ENCODE measurements at regions not wholly inside any gene's neighbourhood (a gene's known extent, or its start where the extent isn't known, plus 50 kb on each side); places are given as distances from the start of the nearest gene placed in this dataset.

DNA sequence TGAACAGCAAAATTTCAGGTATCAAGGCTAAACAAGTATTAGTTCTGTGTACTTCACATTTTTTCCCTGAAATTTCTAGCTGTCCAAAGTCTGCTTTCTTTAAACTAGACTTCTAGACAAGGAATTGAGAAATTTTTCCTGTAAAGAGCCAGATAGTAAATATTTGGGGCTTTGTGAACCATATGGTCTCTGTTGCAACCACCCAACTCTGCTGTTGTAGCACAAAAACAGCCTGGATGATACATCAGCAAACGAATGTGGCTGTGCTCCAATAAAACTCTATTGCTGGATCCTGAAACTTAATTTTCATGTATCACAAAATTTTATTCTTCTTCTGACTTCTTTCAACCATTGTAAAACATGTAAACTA is 96.0 kb upstream of the SLC38A4 start:
- DNase-seq (ENCODE audit: low spot score) (no peak), ATAC-seq (no peak)
- TF ChIP-seq ZNF317 (CRISPR knock-in tag; IDR thresholded peaks at IDR 0.05; ENCODE audit: borderline replicate concordance, low read depth), result no peak
- no peak for TF ChIP-seq TP53 (CRISPR knock-in tag; IDR thresholded peaks at IDR 0.05)
- no peak for TF ChIP-seq ELF4 (CRISPR knock-in tag; IDR thresholded peaks at IDR 0.05; ENCODE audit: low read depth)
- TF ChIP-seq NR2C2 (CRISPR knock-in tag; IDR thresholded peaks at IDR 0.05), result no peak
- TF ChIP-seq, protein P1, sequence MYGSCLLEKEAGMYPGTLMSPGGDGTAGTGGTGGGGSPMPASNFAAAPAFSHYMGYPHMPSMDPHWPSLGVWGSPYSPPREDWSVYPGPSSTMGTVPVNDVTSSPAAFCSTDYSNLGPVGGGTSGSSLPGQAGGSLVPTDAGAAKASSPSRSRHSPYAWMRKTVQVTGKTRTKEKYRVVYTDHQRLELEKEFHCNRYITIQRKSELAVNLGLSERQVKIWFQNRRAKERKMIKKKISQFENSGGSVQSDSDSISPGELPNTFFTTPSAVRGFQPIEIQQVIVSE (CRISPR knock-in tag; IDR thresholded peaks at IDR 0.05; ENCODE audit: borderline replicate concordance), result no peak
- no peak for TF ChIP-seq GRHL2 (CRISPR knock-in tag; IDR thresholded peaks at IDR 0.05; ENCODE audit: insufficient replicate concordance, severe bottlenecking)
- CTCF ChIA-PET, result no interaction called here
- H3K9me3 Mint-ChIP-seq, result no peaks in the 10 kb centered on the region
- no peaks in the 10 kb centered on the region for H3K4me1 Mint-ChIP-seq
- POLR2A ChIA-PET, result no interaction called here
- no peaks in the 10 kb centered on the region for H3K27me3 Mint-ChIP-seq (ENCODE audit: low read depth)
- no peak overlapping the region for H3K4me3 Mint-ChIP-seq
- H3K36me3 Mint-ChIP-seq, result no peaks in the 10 kb centered on the region
- no peak overlapping the region for H3K27ac Mint-ChIP-seq

DNA sequence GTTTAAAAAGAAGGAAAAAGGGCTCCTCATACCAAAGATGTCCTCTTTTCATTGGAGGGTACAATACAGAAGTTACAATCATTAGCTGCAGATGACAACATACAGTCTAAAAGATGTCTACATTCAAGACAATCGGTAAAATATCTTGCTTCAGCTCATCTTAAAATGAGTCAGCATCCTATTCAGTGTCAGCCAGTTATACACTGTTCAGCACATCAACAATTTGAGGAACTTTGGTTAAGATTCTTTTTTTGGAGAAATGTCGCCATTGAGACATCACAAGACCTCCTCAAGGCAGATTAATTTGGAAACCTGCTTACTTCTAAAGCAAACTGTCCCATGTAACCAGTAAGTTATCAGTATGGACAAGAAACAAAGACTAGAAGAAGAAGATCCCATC is 100.7 kb upstream of the SLC38A4 start:
- POLR2A ChIA-PET, result no interaction called here
- Mint-ChIP-seq H3K4me3 (no peak overlapping the region), H3K36me3 (peaks cover under 1% of the 10 kb centered on the region), H3K4me1 (no peaks in the 10 kb centered on the region), H3K9me3 (peaks cover 7% of the 10 kb centered on the region), H3K27ac (no peak overlapping the region), H3K27me3 (ENCODE audit: low read depth) (no peaks in the 10 kb centered on the region; the same call in 1 of the 2 replicates)
- CTCF ChIA-PET, result no interaction called here
- ATAC-seq (no peak), DNase-seq (ENCODE audit: low spot score) (no peak)
- no peak for TF ChIP-seq ELF4 (CRISPR knock-in tag; IDR thresholded peaks at IDR 0.05; ENCODE audit: low read depth)
- TF ChIP-seq, protein P2, sequence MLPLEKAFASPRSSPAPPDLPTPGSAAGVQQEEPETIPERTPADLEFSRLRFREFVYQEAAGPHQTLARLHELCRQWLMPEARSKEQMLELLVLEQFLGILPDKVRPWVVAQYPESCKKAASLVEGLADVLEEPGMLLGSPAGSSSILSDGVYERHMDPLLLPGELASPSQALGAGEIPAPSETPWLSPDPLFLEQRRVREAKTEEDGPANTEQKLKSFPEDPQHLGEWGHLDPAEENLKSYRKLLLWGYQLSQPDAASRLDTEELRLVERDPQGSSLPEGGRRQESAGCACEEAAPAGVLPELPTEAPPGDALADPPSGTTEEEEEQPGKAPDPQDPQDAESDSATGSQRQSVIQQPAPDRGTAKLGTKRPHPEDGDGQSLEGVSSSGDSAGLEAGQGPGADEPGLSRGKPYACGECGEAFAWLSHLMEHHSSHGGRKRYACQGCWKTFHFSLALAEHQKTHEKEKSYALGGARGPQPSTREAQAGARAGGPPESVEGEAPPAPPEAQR (CRISPR knock-in tag; IDR thresholded peaks at IDR 0.05), result no peak
- TF ChIP-seq GRHL2 (CRISPR knock-in tag; IDR thresholded peaks at IDR 0.05; ENCODE audit: insufficient replicate concordance, severe bottlenecking), result no peak
- no peak for TF ChIP-seq IRF2 (CRISPR knock-in tag; IDR thresholded peaks at IDR 0.05; ENCODE audit: borderline replicate concordance, low read depth)
- no peak for TF ChIP-seq ZNF416 (CRISPR knock-in tag; IDR thresholded peaks at IDR 0.05)
- TF ChIP-seq, protein P3, sequence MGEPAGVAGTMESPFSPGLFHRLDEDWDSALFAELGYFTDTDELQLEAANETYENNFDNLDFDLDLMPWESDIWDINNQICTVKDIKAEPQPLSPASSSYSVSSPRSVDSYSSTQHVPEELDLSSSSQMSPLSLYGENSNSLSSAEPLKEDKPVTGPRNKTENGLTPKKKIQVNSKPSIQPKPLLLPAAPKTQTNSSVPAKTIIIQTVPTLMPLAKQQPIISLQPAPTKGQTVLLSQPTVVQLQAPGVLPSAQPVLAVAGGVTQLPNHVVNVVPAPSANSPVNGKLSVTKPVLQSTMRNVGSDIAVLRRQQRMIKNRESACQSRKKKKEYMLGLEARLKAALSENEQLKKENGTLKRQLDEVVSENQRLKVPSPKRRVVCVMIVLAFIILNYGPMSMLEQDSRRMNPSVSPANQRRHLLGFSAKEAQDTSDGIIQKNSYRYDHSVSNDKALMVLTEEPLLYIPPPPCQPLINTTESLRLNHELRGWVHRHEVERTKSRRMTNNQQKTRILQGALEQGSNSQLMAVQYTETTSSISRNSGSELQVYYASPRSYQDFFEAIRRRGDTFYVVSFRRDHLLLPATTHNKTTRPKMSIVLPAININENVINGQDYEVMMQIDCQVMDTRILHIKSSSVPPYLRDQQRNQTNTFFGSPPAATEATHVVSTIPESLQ (CRISPR knock-in tag; IDR thresholded peaks at IDR 0.05), result no peak
- TF ChIP-seq, protein P4, sequence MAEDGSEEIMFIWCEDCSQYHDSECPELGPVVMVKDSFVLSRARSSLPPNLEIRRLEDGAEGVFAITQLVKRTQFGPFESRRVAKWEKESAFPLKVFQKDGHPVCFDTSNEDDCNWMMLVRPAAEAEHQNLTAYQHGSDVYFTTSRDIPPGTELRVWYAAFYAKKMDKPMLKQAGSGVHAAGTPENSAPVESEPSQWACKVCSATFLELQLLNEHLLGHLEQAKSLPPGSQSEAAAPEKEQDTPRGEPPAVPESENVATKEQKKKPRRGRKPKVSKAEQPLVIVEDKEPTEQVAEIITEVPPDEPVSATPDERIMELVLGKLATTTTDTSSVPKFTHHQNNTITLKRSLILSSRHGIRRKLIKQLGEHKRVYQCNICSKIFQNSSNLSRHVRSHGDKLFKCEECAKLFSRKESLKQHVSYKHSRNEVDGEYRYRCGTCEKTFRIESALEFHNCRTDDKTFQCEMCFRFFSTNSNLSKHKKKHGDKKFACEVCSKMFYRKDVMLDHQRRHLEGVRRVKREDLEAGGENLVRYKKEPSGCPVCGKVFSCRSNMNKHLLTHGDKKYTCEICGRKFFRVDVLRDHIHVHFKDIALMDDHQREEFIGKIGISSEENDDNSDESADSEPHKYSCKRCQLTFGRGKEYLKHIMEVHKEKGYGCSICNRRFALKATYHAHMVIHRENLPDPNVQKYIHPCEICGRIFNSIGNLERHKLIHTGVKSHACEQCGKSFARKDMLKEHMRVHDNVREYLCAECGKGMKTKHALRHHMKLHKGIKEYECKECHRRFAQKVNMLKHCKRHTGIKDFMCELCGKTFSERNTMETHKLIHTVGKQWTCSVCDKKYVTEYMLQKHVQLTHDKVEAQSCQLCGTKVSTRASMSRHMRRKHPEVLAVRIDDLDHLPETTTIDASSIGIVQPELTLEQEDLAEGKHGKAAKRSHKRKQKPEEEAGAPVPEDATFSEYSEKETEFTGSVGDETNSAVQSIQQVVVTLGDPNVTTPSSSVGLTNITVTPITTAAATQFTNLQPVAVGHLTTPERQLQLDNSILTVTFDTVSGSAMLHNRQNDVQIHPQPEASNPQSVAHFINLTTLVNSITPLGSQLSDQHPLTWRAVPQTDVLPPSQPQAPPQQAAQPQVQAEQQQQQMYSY (CRISPR knock-in tag; IDR thresholded peaks at IDR 0.05), result no peak
- no peak for TF ChIP-seq CREM (CRISPR knock-in tag; IDR thresholded peaks at IDR 0.05)
- no peak for TF ChIP-seq MYBL2 (CRISPR knock-in tag; IDR thresholded peaks at IDR 0.05)
- TF ChIP-seq, protein P5, sequence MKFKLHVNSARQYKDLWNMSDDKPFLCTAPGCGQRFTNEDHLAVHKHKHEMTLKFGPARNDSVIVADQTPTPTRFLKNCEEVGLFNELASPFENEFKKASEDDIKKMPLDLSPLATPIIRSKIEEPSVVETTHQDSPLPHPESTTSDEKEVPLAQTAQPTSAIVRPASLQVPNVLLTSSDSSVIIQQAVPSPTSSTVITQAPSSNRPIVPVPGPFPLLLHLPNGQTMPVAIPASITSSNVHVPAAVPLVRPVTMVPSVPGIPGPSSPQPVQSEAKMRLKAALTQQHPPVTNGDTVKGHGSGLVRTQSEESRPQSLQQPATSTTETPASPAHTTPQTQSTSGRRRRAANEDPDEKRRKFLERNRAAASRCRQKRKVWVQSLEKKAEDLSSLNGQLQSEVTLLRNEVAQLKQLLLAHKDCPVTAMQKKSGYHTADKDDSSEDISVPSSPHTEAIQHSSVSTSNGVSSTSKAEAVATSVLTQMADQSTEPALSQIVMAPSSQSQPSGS (CRISPR knock-in tag; IDR thresholded peaks at IDR 0.05; ENCODE audit: borderline replicate concordance, low read depth), result no peak
- no peak for TF ChIP-seq ZNF263 (CRISPR knock-in tag; IDR thresholded peaks at IDR 0.05; ENCODE audit: low read depth)
- no peak for TF ChIP-seq JAZF1 (CRISPR knock-in tag; IDR thresholded peaks at IDR 0.05)
- TF ChIP-seq OVOL2 (CRISPR knock-in tag; IDR thresholded peaks at IDR 0.05; ENCODE audit: borderline replicate concordance), result no peak
- no peak for TF ChIP-seq FOXP1 (CRISPR knock-in tag; IDR thresholded peaks at IDR 0.05; ENCODE audit: borderline replicate concordance)
- no peak for TF ChIP-seq FOXJ3 (CRISPR knock-in tag; IDR thresholded peaks at IDR 0.05; ENCODE audit: borderline replicate concordance)
- no peak for TF ChIP-seq RORB (CRISPR knock-in tag; IDR thresholded peaks at IDR 0.05)
- TF ChIP-seq, protein P6, sequence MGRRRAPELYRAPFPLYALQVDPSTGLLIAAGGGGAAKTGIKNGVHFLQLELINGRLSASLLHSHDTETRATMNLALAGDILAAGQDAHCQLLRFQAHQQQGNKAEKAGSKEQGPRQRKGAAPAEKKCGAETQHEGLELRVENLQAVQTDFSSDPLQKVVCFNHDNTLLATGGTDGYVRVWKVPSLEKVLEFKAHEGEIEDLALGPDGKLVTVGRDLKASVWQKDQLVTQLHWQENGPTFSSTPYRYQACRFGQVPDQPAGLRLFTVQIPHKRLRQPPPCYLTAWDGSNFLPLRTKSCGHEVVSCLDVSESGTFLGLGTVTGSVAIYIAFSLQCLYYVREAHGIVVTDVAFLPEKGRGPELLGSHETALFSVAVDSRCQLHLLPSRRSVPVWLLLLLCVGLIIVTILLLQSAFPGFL (CRISPR knock-in tag; IDR thresholded peaks at IDR 0.05; ENCODE audit: borderline replicate concordance), result no peak

Measured in WTC11 (cell line).